ENCODE measurements at regions not wholly inside any gene's neighbourhood (a gene's known extent, or its start where the extent isn't known, plus 50 kb on each side); places are given as distances from the start of the nearest gene placed in this dataset.
"Not testable (repeated sequence)": the region's sequence is repeated elsewhere in the genome, so short reads cannot be mapped to it uniquely, and the experiment has no call there.

GRCh38 chr10:21053953-21054690, 157.0 kb upstream of the NEBL start:
- no peak for DNase-seq (ENCODE audit: low spot score)

- no peak for DNase-seq (ENCODE audit: low spot score)
Measured at GRCh38 chr10:21052709-21053104, 155.6 kb upstream of the NEBL start.

GRCh38 chr10:21052072-21052708, 155.1 kb upstream of the NEBL start:
- DNase-seq (ENCODE audit: low spot score), result no peak

GRCh38 chr10:21049482-21049881, 152.4 kb upstream of the NEBL start:
- DNase-seq (ENCODE audit: low spot score), result no peak

GRCh38 chr10:21048068-21048467, 151.0 kb upstream of the NEBL start:
- DNase-seq (ENCODE audit: low spot score), result no peak

GRCh38 chr10:21047511-21047910, 150.4 kb upstream of the NEBL start:
- no peak for DNase-seq (ENCODE audit: low spot score)

- no peak for DNase-seq (ENCODE audit: low spot score)
Measured at GRCh38 chr10:21047096-21047495, 150.0 kb upstream of the NEBL start.

GRCh38 chr10:21043044-21043443, 145.9 kb upstream of the NEBL start:
- DNase-seq (ENCODE audit: low spot score), result no peak

GRCh38 chr10:21042536-21042935, 145.4 kb upstream of the NEBL start:
- no peak for DNase-seq (ENCODE audit: low spot score)

GRCh38 chr10:21041763-21042458, 144.8 kb upstream of the NEBL start:
- DNase-seq (ENCODE audit: low spot score), result no peak

- DNase-seq (ENCODE audit: low spot score), result no peak
Measured at GRCh38 chr10:21039721-21040120, 142.6 kb upstream of the NEBL start.

GRCh38 chr10:21036757-21037156, 139.6 kb upstream of the NEBL start:
- no peak for DNase-seq (ENCODE audit: low spot score)

GRCh38 chr10:21034770-21035169, 137.7 kb upstream of the NEBL start:
- DNase-seq (ENCODE audit: low spot score), result not testable (repeated sequence)

GRCh38 chr10:21034241-21034640, 137.1 kb upstream of the NEBL start:
- DNase-seq (ENCODE audit: low spot score), result no peak

- no peak for DNase-seq (ENCODE audit: low spot score)
Measured at GRCh38 chr10:21032587-21033319, 135.6 kb upstream of the NEBL start.

GRCh38 chr10:21031232-21031795, 134.2 kb upstream of the NEBL start:
- no peak for DNase-seq (ENCODE audit: low spot score)

GRCh38 chr10:21030091-21030490, 133.0 kb upstream of the NEBL start:
- DNase-seq (ENCODE audit: low spot score), result no peak

- no peak for DNase-seq (ENCODE audit: low spot score)
Measured at GRCh38 chr10:21022821-21023220, 125.7 kb upstream of the NEBL start.

- DNase-seq (ENCODE audit: low spot score), result no peak
Measured at GRCh38 chr10:21021843-21022594, 124.9 kb upstream of the NEBL start.

- no peak for DNase-seq (ENCODE audit: low spot score)
Measured at GRCh38 chr10:21021231-21021630, 124.1 kb upstream of the NEBL start.

- no peak for DNase-seq (ENCODE audit: low spot score)
Measured at GRCh38 chr10:21020545-21020944, 123.4 kb upstream of the NEBL start.
